ENCODE measurements at regions not wholly inside any gene's neighbourhood (a gene's known extent, or its start where the extent isn't known, plus 50 kb on each side); places are given as distances from the start of the nearest gene placed in this dataset.

DNA sequence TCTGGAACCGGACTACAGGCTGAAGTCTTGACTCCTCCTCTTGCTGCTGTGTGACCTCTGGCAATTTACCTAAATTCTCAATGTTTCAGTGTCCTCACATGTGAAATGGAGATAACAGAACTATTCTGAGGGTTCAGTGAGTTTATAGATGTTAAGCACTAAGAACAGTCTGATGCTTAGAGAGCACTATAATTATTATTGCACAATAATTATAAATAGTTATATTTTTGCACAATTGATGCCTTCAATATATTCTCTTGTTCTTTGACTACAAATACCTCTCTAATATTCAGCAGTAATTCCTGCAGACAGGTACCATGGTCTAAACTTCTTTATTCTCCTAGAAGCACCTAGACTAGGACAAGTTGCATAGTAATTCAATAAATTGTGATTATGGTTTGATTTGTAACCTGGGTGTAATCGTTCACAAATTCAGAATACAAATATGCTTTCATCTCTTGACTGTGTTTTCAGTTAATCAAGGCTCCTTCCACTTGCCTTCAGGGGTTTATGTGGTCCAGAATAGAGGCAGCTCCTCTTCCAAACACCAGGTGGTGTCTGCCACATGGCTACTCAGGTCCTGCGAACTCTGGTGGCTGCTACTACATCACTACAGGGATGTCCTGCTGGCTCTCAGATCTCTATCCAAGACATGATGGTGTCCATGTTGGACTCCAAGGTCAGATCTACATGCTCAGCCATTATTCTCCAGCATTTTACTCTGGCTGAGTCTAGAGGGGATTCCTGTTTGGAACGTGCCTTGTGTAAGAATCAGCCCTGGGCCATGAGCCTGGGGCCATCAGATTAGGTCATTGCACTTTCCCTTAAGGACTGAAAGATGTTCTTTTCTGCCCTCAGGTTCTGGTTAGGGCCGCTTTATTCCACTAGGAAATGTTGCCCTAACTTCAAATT lies 103.4 kb downstream of the QRFPR start:
- no peak for DNase-seq

DNA sequence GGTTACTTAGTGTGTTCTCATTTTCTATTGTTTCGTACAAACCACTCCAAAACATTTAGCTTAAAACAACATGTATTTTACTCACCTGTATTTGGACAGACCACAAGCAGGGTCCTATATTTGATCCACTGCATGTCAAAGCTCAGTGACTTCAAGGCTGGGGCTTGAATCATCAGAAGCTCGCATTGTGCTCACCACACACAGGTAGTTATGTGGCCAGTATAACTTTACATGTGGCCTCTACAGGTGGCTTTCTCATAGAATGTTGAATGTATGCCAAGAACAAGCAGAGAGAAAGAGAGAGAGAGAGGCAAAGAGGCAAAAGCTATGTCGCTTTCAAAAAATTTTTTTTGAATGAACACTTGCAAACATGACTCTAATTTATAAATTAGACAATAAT lies 107.6 kb downstream of the QRFPR start:
- no peak for DNase-seq

GRCh38 chr4:121272526-121272925 lies 108.3 kb downstream of the QRFPR start:
- DNase-seq = no peak

DNA sequence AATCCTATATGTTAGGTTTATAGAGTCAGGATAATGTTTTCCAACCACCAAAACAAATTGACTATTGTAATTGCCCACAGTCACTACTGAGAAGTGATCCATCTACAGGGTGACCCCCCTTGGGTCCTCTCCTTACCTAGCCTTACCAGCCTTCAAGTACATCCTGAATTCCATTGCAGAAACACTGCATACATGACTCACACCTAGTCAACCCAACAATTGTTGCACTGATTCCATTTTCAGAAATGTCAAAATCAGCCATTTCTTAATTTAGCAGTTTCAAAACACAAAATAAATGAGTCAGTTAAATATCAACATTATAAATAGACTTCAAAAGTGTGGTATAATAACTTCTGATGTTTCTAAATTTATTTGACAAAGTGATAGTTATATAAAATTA lies 106.3 kb upstream of the TNIP3 start:
- no peak for DNase-seq

DNA sequence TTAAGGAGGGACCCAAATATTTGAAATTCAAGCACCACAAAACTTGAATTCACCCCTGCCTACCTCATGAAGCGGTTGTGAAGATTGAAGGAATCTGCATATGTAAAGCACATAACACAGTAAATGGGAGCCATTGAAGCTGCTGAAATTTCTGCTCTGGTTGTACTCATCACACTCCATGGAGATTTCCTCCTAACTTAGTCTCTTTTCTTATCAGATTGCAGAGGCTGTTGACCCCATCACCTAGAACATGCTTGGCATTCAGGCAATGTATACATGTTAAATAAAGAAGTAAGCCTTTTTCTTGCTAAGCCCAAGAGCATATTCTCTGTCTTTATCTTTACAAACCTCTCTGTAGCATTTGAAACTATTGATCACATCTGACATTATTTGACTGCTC lies 104.9 kb upstream of the TNIP3 start:
- no peak for DNase-seq

- no peak for DNase-seq
Measured at GRCh38 chr4:121266982-121267381, 102.9 kb upstream of the TNIP3 start.

GRCh38 chr4:121256887-121257466 lies 92.9 kb upstream of the TNIP3 start:
- DNase-seq = no peak

DNA sequence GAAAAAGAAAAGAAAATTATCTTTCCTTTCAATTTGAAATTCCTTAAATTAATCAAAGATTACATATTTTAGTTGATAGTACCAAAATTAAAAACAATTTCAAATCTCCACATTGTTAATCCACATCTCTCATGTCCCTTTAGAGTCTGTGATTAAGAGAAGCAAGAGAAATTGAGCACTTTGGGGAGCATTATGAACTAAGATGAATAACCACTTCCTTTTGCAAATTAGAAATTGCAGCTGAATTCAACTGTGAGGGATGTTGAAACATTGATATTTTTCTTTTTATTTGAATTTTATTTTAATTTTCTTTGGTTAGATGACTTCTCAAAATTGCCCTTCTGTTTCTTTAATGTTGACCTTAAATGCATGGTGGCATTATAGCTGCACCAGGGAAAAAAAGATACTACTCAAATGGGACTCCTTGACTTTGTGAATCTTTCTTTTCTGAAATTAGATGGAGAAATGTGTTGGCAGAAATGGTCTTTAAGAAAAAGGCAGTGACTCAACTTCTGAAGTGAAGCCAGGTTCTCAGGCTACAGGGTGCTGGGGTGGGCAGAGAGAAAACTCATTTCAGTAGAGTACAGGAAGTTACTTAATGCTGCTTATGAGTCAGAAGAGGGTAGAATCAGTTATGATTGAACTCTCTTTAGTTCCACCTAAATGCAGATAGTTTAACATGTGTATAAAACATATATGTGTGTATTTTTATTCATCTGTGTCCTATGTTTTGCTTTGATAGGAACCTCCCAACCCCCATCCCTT lies 92.0 kb upstream of the TNIP3 start:
- peak; percentile 44 to 53 for DNase-seq

DNA sequence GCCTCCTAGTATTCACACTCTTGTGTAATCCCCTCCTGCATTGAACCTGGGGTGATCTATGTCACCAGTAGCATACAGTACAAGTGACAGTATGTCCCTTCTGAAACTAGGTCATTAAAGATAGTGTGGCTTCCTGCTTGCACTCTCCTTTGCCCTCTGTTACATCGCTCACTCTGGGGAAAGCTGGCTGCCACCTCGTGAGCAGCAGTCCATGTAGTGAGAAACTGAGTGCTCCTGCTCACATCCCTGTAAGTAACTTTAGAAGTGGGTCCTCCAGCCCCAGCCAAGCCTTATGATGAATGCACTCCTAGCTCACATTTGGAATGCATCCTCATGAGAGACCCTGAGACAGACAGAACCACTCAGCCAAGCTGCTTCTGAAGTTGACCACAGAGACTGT lies 89.8 kb upstream of the TNIP3 start:
- DNase-seq = no peak

DNA sequence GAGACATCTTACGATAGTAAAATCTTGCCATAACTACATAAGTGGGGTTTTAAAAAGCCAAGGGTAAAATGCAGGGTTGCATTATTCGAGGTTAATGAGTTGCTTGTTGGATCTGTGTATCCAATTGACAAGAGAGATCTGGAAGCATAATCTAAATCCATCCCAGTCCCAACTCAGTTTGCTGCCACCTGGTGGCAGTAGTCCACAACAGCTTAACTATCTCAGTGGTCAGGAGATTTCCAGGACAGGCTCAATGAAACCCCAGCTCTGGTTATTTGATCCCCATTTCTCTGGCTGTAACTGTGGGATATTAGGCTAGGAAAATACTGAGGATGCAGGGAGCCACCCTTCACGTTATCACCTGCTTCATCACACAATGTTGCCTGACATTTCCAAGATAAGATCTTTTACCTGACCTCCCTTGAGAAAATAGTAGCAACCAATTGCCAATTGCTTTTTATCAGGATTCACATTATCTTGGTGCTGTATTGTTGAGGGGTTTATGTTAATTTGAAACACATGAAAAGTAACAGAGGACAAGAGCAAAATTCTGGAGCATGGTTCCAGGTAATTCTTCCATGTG lies 88.2 kb upstream of the TNIP3 start:
- peak; percentile 43 to 49 for DNase-seq

- DNase-seq = no peak
Measured at GRCh38 chr4:121248747-121249146, 84.6 kb upstream of the TNIP3 start.

- DNase-seq = no peak
Measured at GRCh38 chr4:121246698-121247097, 82.6 kb upstream of the TNIP3 start.

GRCh38 chr4:121243485-121243884 lies 79.4 kb upstream of the TNIP3 start:
- DNase-seq = peak; percentile 31 to 46

GRCh38 chr4:121242188-121242750 lies 78.1 kb upstream of the TNIP3 start:
- DNase-seq = no peak

- no peak for DNase-seq
Measured at GRCh38 chr4:121239951-121240350, 75.8 kb upstream of the TNIP3 start.

GRCh38 chr4:121238461-121238860 lies 74.3 kb upstream of the TNIP3 start:
- no peak for DNase-seq

DNA sequence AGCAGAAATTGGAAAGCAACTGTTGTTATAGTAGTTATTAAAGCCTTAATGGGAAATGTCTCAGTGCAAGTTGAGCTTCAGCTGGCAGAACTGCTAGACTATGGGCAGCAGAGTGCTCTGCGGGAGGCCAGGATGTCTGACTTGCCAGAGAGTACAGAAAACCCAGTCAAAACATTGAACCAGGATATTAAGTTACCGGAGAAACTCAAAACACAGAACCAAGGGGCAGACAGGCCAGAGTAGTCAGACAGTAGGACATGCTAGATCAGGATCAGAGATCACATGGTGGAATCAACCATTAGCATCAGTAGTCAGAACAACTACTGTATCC lies 72.9 kb upstream of the TNIP3 start:
- no peak for DNase-seq

GRCh38 chr4:121236353-121237068 lies 72.4 kb upstream of the TNIP3 start:
- no peak for DNase-seq

DNA sequence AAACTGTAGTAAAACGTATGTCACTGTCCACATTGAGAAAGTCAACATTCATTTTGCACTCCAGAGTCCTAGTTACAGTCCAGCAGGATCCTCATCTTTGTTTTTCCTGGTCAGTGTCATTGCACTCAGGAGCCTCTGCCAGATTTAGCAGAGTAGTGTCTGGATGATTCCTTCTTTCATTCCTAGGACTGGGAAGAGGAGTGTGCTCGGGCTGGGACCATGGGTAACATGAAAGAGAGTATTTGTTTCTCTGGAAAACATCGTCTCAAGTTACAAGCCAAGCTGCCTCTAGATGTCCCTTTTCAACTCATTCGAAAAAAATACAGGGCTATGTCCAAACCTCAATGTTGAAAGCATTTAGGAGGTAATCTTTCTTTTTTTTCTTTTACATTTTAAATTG lies 69.9 kb upstream of the TNIP3 start:
- no peak for DNase-seq

DNA sequence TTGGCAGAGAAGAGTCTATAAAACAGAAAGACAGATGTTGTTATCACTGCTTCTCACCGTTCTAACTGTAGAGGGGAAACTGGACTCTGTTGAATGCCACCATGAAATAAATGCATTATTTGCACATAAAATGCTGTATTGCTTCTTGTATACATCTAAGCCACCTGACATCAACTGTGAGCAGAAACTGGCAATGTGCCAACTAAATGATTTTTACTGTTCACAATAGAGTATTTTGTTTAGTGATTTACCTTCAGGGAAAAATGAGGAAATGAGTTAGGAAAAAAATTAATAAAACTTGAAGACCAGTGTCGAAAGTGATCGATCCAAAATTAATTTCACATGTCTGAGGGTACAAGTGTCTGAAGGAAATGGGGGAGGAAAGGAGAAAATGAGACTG lies 65.9 kb upstream of the TNIP3 start:
- no peak for DNase-seq

DNA sequence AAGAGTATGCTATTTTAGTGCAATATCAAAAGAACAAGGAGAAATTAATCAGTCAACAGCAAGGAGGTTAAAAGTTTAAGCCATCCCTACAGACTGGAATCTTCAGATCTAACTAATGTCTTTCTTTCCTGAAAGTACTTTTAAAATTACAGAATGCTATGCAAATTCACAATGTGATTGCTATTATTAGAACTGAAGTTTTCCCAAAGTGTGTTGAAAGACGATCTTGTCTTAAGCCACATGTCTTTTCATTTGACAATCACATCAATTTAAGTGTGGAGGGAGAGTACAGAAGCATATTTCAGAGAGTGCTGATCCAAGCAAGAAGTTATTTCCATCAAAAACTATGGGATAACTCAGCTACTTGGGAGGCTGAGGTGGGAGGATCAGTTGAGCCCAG lies 64.7 kb upstream of the TNIP3 start:
- no peak for DNase-seq

GRCh38 chr4:121227341-121227792 lies 63.2 kb upstream of the TNIP3 start:
- no peak for DNase-seq

Measured in activated CD4-positive, alpha-beta T cell treated with anti-CD3 and anti-CD28 coated beads, Interleukin-2, amount 50 U/mL, for 4 hours (primary cell).